ENCODE measurements at regions not wholly inside any gene's neighbourhood (a gene's known extent, or its start where the extent isn't known, plus 50 kb on each side); places are given as distances from the start of the nearest gene placed in this dataset.

DNA sequence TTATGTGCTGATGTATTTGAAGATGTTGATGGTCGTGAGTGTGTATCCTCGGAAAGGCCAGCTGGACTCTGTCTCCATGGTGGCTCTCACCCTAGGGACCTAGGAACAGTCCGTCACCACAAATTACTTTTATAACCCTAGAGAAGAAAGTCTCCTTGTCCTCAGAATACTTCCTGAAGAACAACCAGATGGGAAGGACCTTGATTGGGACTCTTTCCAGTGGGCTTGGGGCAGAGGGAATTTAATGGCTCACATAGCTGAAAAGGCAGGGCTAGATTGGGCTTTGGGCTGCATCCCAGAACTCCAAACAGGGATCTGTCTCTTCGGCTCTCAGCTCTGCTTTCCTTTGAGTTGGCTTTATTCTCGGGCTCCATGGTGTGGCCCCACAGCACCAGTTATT is 90.8 kb downstream of the TBX19 start:
- TF ChIP-seq, protein P1, sequence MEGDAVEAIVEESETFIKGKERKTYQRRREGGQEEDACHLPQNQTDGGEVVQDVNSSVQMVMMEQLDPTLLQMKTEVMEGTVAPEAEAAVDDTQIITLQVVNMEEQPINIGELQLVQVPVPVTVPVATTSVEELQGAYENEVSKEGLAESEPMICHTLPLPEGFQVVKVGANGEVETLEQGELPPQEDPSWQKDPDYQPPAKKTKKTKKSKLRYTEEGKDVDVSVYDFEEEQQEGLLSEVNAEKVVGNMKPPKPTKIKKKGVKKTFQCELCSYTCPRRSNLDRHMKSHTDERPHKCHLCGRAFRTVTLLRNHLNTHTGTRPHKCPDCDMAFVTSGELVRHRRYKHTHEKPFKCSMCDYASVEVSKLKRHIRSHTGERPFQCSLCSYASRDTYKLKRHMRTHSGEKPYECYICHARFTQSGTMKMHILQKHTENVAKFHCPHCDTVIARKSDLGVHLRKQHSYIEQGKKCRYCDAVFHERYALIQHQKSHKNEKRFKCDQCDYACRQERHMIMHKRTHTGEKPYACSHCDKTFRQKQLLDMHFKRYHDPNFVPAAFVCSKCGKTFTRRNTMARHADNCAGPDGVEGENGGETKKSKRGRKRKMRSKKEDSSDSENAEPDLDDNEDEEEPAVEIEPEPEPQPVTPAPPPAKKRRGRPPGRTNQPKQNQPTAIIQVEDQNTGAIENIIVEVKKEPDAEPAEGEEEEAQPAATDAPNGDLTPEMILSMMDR (IDR thresholded peaks at IDR 0.05; ENCODE audit: control extremely low read depth in 1 of 3, insufficient read depth in 1 of 3, low read depth in 1 of 3, low read length in 3 of 3): no peak
- no peak for TF ChIP-seq EP300 (IDR thresholded peaks at IDR 0.05; ENCODE audit: borderline replicate concordance in 1 of 2, low read depth in 2 of 2, low read length in 2 of 2)

All from H1 (cell line).